Activated B cell treated with CpG ODN at 0.5 μM for 24 hours (primary cell): ENCODE measurements at regions not wholly inside any gene's neighbourhood (a gene's known extent, or its start where the extent isn't known, plus 50 kb on each side); places are given as distances from the start of the nearest gene placed in this dataset.

Experiments used
- ATAC-seq: fragments of 200-7000 bp; cut with Tn5 transposase; one replicate; pipeline ENCODE4 v1.10.0; 2021; ENCODE audit warnings: low read depth, mild to moderate bottlenecking, moderate library complexity
- CTCF ChIA-PET: fragments of 350-600 bp; sonication (Branson Sonifier 250); formaldehyde crosslinking; loops from one replicate; lab custom pipeline; 2021; ENCODE audit warnings: antibody characterized with exemption; lab: Charles Lee
- POLR2A ChIA-PET: fragments of 350-600 bp; sonication (Branson Sonifier 250); formaldehyde crosslinking; loops from one replicate; lab custom pipeline; 2021; ENCODE audit warnings: antibody characterized with exemption; lab: Charles Lee
- DNase-seq: peaks from one replicate; pipeline ENCODE4 v3.0.0; 2022
- H3K27ac Mint-ChIP-seq: one replicate; pipeline ENCODE4 v1.8.0; 2020; ENCODE audit warnings: mixed read lengths
- H3K27me3 Mint-ChIP-seq: one replicate; pipeline ENCODE4 v1.8.0; 2021; ENCODE audit warnings: mixed read lengths
- H3K36me3 Mint-ChIP-seq: one replicate; pipeline ENCODE4 v1.8.0; 2021; ENCODE audit warnings: low read depth, mixed read lengths
- H3K4me1 Mint-ChIP-seq: one replicate; pipeline ENCODE4 v1.8.0; 2021; ENCODE audit warnings: mixed read lengths
- H3K4me3 Mint-ChIP-seq: one replicate; pipeline ENCODE4 v1.8.0; 2020; ENCODE audit warnings: mild to moderate bottlenecking, mixed read lengths
- H3K9me3 Mint-ChIP-seq: one replicate; pipeline ENCODE4 v1.8.0; 2020; ENCODE audit warnings: mixed read lengths
- intact Hi-C: fragments of 100-400 bp; cut with micrococcal nuclease; formaldehyde crosslinking; loops from one replicate; pipeline ENCODE4 v1.15.1; 2024
- TF ChIP-seq, protein P1 (sequence below): fragments of 200-600 bp; IDR thresholded peaks from one replicate; pipeline ENCODE4 v1.8.0; 2022; ENCODE audit warnings: antibody characterized with exemption, mild to moderate bottlenecking

DNA sequence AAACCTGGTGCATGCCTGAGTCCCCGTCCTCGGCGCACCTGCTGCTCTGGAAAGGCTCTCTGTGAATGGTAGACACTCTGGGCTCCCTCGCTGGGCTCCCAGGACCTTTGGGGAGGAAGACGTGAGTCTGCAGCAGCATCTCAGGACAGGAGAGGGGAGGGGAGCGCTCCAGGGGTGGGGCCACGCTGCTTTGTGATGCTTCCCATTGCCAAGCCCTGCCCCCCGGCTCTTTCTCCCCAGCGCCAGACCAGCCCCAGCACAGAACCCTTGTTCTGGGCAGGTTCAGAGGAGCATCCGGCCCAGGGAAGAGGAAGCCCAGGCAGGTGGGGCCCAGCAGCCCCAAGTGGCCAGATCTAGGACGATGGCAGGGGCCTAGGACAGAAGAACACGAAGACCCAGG lies 111.2 kb downstream of the BRD1 start:
- no peak overlapping the region for H3K4me3 Mint-ChIP-seq
- intact Hi-C loops: no loop called here
- ATAC-seq: no peak
- DNase-seq: no peak
- H3K4me1 Mint-ChIP-seq: no peaks in the 10 kb centered on the region
- ChIA-PET POLR2A (no interaction called here), CTCF (no interaction called here)
- TF ChIP-seq, protein P1, sequence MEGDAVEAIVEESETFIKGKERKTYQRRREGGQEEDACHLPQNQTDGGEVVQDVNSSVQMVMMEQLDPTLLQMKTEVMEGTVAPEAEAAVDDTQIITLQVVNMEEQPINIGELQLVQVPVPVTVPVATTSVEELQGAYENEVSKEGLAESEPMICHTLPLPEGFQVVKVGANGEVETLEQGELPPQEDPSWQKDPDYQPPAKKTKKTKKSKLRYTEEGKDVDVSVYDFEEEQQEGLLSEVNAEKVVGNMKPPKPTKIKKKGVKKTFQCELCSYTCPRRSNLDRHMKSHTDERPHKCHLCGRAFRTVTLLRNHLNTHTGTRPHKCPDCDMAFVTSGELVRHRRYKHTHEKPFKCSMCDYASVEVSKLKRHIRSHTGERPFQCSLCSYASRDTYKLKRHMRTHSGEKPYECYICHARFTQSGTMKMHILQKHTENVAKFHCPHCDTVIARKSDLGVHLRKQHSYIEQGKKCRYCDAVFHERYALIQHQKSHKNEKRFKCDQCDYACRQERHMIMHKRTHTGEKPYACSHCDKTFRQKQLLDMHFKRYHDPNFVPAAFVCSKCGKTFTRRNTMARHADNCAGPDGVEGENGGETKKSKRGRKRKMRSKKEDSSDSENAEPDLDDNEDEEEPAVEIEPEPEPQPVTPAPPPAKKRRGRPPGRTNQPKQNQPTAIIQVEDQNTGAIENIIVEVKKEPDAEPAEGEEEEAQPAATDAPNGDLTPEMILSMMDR: no peak
- H3K27me3 Mint-ChIP-seq: peaks cover 21% of the 10 kb centered on the region
- H3K9me3 Mint-ChIP-seq: no peaks in the 10 kb centered on the region
- no peak overlapping the region for H3K27ac Mint-ChIP-seq
- no peaks in the 10 kb centered on the region for H3K36me3 Mint-ChIP-seq

DNA sequence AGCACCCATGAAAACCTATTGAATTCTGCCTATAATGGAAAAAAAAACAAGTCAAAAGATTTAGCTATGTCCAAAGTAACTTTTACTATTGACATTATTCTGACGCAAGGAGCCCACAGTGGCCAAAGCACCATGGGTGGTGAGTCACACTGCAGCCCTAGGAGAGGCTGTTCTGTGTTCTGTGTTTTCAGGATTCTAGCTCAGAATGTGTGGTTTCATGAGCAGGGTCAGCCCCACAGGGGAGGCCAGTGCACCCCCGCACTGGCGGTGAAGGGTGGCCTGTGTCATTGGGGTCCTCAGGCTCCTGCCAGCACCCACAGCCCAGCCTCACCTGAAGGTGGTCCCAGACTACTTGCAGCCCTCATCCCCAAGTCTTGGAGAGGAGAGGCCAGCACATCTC lies 112.2 kb downstream of the BRD1 start:
- ATAC-seq: no peak
- H3K36me3 Mint-ChIP-seq: no peaks in the 10 kb centered on the region
- H3K27ac Mint-ChIP-seq: no peak overlapping the region
- no peak overlapping the region for H3K4me3 Mint-ChIP-seq
- intact Hi-C loops: no loop called here
- POLR2A ChIA-PET: no interaction called here
- H3K27me3 Mint-ChIP-seq: peaks cover 30% of the 10 kb centered on the region
- CTCF ChIA-PET: no interaction called here
- TF ChIP-seq, protein P1: no peak
- peaks cover 4% of the 10 kb centered on the region for H3K9me3 Mint-ChIP-seq
- H3K4me1 Mint-ChIP-seq: no peaks in the 10 kb centered on the region
- DNase-seq: no peak

DNA sequence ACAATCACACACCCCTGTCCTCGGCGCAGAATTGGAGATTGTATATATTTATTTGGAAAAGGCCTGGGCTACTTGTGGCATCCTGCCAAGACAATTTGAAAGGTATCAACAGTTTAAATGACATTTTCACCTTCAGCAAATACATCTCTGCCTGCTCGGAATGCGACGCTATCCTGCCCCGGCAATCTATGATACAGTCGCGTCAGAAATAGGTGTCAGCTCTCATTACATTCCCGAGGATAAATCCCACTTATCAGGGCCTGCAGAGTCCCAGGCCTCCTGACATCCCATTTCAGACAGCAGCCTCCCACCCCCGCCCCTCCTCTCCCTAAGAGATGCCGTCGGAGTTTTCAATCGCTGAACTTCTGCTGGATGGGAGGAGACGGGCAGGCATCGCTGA lies 114.7 kb downstream of the BRD1 start:
- Mint-ChIP-seq H3K4me1 (no peaks in the 10 kb centered on the region), H3K27ac (no peak overlapping the region), H3K4me3 (no peak overlapping the region), H3K9me3 (peaks cover 16% of the 10 kb centered on the region), H3K36me3 (no peaks in the 10 kb centered on the region), H3K27me3 (peaks cover 49% of the 10 kb centered on the region)
- intact Hi-C loops: no loop called here
- ATAC-seq: no peak
- POLR2A ChIA-PET: no interaction called here
- TF ChIP-seq, protein P1: no peak
- CTCF ChIA-PET: no interaction called here
- DNase-seq: no peak

DNA sequence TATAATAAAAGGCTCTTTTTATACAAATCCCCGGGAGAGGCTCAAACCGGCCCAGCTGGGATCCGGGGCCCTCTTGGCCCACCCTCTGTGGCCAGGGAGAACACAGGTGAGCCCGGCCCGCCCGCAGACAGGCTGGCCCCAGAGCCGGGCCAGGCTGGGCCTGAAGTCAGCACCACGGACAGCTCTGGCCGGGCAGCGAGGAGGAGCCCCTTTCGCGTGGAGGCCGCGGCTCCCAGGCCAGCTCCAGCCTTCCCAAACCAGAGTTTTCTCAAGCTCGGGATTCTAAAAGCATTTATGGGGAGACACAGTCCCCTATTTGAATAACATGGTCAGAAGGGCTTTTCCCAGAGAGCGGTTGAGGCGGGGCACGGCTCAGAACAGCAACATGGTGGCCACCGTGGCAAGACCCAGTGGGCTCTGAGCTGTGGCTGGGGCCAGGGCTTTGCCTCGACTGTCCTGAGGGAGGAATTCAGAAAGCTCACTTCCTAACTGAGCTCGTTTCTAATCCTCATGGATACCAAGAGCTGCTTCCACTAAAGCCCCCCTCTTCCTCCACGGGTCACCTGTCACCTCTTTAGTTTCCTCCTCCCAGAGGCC lies 115.4 kb downstream of the BRD1 start:
- H3K27ac Mint-ChIP-seq: no peak overlapping the region
- POLR2A ChIA-PET: no interaction called here
- CTCF ChIA-PET: no interaction called here
- no peaks in the 10 kb centered on the region for H3K4me1 Mint-ChIP-seq
- H3K27me3 Mint-ChIP-seq: peaks cover 53% of the 10 kb centered on the region
- H3K9me3 Mint-ChIP-seq: peaks cover 16% of the 10 kb centered on the region
- DNase-seq (no peak), ATAC-seq (no peak)
- H3K36me3 Mint-ChIP-seq: no peaks in the 10 kb centered on the region
- no peak overlapping the region for H3K4me3 Mint-ChIP-seq
- TF ChIP-seq, protein P1: no peak
- intact Hi-C loops: no loop called here

DNA sequence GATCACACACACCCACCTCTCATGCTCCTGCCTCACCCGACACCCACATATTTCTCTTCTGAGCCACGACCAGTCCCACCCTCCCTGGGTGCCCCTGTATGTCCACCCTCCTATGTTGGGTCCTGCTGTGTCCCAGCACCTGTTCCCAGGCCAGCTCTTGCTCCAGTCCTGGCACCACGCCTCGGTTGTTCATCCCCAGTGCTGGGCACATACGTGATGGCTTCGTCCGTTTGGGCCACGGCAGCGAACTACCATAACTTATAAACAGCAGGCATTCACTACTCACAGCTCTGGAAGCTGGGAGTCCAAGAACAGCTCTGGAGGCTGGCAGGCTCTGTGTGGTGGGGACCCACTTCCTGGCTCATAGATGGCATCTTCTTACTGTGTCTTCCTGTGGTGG lies 116.9 kb downstream of the BRD1 start:
- intact Hi-C loops: no loop called here
- Mint-ChIP-seq H3K4me1 (peaks cover 4% of the 10 kb centered on the region), H3K4me3 (no peak overlapping the region), H3K27me3 (peaks cover 59% of the 10 kb centered on the region), H3K27ac (no peak overlapping the region), H3K9me3 (peaks cover 16% of the 10 kb centered on the region), H3K36me3 (no peaks in the 10 kb centered on the region)
- ChIA-PET CTCF (no interaction called here), POLR2A (no interaction called here)
- TF ChIP-seq, protein P1: no peak
- DNase-seq (no peak), ATAC-seq (no peak)
